K562 (cell line): ENCODE measurements at regions not wholly inside any gene's neighbourhood (a gene's known extent, or its start where the extent isn't known, plus 50 kb on each side); places are given as distances from the start of the nearest gene placed in this dataset.

Source experiments
- SIX5 ChIP-seq, 2 experiments: IDR thresholded peaks; 2 replicates each; pipeline ENCODE4 v1.6.1; 2011; ENCODE audit warnings: low read length in 2 of 2, borderline replicate concordance in 1 of 2, low read depth in 1 of 2, mild to moderate bottlenecking in 1 of 2, moderate library complexity in 1 of 2; ENCODE audit not compliant: insufficient read depth in 1 of 2
- SMARCA5 ChIP-seq: fragments of 450-650 bp; IDR thresholded peaks from 2 replicates; pipeline ENCODE4 v1.6.1; 2016
- SOX6 ChIP-seq: fragments of 450-650 bp; IDR thresholded peaks from 2 replicates; pipeline ENCODE4 v1.6.1; 2014; ENCODE audit warnings: mild to moderate bottlenecking
- XRCC5 ChIP-seq: fragments of 200-400 bp; formaldehyde crosslinking; IDR thresholded peaks from 2 replicates; pipeline ENCODE4 v1.6.1; 2017; ENCODE audit warnings: low read depth, mild to moderate bottlenecking, low read length
- TF ChIP-seq, protein P1 (sequence below), 2 experiments: fragments of 450-650 bp; formaldehyde crosslinking in 1 of 2; IDR thresholded peaks; 2 replicates each; pipeline versions ENCODE4 v1.4.0 to v1.6.1; 2014 to 2020; ENCODE audit warnings: mild to moderate bottlenecking in 2 of 2, borderline replicate concordance in 1 of 2, low read depth in 1 of 2

- no peak for TF ChIP-seq SIX5 (IDR thresholded peaks at IDR 0.05; ENCODE audit: borderline replicate concordance in 1 of 2, insufficient read depth in 1 of 2, low read depth in 1 of 2, low read length in 2 of 2)
- no peak for TF ChIP-seq SOX6
- TF ChIP-seq, protein P1, sequence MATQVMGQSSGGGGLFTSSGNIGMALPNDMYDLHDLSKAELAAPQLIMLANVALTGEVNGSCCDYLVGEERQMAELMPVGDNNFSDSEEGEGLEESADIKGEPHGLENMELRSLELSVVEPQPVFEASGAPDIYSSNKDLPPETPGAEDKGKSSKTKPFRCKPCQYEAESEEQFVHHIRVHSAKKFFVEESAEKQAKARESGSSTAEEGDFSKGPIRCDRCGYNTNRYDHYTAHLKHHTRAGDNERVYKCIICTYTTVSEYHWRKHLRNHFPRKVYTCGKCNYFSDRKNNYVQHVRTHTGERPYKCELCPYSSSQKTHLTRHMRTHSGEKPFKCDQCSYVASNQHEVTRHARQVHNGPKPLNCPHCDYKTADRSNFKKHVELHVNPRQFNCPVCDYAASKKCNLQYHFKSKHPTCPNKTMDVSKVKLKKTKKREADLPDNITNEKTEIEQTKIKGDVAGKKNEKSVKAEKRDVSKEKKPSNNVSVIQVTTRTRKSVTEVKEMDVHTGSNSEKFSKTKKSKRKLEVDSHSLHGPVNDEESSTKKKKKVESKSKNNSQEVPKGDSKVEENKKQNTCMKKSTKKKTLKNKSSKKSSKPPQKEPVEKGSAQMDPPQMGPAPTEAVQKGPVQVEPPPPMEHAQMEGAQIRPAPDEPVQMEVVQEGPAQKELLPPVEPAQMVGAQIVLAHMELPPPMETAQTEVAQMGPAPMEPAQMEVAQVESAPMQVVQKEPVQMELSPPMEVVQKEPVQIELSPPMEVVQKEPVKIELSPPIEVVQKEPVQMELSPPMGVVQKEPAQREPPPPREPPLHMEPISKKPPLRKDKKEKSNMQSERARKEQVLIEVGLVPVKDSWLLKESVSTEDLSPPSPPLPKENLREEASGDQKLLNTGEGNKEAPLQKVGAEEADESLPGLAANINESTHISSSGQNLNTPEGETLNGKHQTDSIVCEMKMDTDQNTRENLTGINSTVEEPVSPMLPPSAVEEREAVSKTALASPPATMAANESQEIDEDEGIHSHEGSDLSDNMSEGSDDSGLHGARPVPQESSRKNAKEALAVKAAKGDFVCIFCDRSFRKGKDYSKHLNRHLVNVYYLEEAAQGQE (IDR thresholded peaks at IDR 0.05; ENCODE audit: borderline replicate concordance), result no peak
- TF ChIP-seq, protein P1 (CRISPR knock-in tag; IDR thresholded peaks at IDR 0.05; ENCODE audit: low read depth), result no peak
- no peak for TF ChIP-seq XRCC5
- no peak for TF ChIP-seq SMARCA5
Measured at GRCh38 chr12:13839365-13840336, 141.8 kb downstream of the GRIN2B start (continued).
